HL-60 (cell line): ENCODE measurements at regions not wholly inside any gene's neighbourhood (a gene's known extent, or its start where the extent isn't known, plus 50 kb on each side); places are given as distances from the start of the nearest gene placed in this dataset.

Experiments used
- DNase-seq, 2 experiments: peaks; one replicate each; pipeline ENCODE4 v3.0.0-alpha.2; 2010 to 2020; ENCODE audit warnings: low read depth in 1 of 2, low spot score in 1 of 2
- H3K27ac ChIP-seq: fragments of 250-450 bp; sonication (Bioruptor Pico); replicated peaks from 2 replicates; pipeline ENCODE4 v1.5.1; 2020; ENCODE audit warnings: mild to moderate bottlenecking, moderate library complexity
- H3K27me3 ChIP-seq: fragments of 250-450 bp; sonication (Bioruptor Pico); 2 replicates; pipeline ENCODE4 v1.5.1; 2021; ENCODE audit warnings: mild to moderate bottlenecking, moderate library complexity; ENCODE audit not compliant: insufficient read depth, poor library complexity, severe bottlenecking
- H3K4me3 ChIP-seq: replicated peaks from 2 replicates; pipeline ENCODE4 v1.5.1; 2011; ENCODE audit warnings: mild to moderate bottlenecking, control low read depth, low read length; ENCODE audit not compliant: insufficient read depth
- GABPA ChIP-seq: IDR thresholded peaks from 2 replicates; pipeline ENCODE4 v1.6.1; 2012; ENCODE audit warnings: low read depth
- POLR2AphosphoS5 ChIP-seq: IDR thresholded peaks from 2 replicates; pipeline ENCODE4 v1.6.1; 2012; ENCODE audit warnings: low read depth
- SPI1 ChIP-seq: IDR thresholded peaks from 2 replicates; pipeline ENCODE4 v1.6.1; 2012; ENCODE audit warnings: low read depth, mild to moderate bottlenecking, borderline replicate concordance
- TF ChIP-seq, protein P1 (sequence below): IDR thresholded peaks from one replicate; pipeline ENCODE4 v1.5.1; 2011; ENCODE audit warnings: low read length, control low read depth, inconsistent platforms; ENCODE audit not compliant: insufficient read depth
- TF ChIP-seq, protein P2 (sequence below): IDR thresholded peaks from 2 replicates; pipeline ENCODE4 v1.6.1; 2012; ENCODE audit warnings: low read depth; ENCODE audit not compliant: insufficient replicate concordance

DNA sequence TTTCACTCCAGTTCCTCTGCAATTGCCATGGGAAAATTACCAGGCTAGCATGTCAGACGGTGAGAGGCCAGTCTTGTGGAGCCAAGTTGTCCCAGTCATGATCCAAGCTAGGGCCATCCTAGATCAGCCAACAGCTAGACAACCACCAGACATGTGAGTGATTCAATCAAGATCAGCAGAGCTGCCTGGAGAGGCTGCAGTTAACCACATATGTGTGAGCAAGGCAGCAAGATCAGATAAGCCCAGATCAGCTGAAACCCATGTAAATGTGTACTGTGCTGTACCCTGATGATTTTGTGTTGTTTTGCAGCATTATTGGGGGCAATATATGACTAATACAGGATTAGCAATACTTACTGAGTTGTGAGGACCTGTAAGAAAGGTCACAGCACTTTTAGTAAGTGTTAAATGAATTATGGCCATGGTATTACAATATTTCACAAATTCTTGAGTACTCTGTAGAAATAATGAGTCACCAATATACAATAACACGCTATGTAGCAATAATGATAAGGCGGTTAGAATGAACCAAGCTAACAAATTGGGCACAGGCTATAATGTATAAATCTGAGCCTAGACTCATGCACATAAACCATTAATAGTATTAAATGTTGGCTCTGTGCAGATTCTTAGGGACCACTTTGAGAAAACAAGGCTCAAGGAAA lies 91.4 kb downstream of the SUDS3 start:
- no peak for DNase-seq
- TF ChIP-seq, protein P1, sequence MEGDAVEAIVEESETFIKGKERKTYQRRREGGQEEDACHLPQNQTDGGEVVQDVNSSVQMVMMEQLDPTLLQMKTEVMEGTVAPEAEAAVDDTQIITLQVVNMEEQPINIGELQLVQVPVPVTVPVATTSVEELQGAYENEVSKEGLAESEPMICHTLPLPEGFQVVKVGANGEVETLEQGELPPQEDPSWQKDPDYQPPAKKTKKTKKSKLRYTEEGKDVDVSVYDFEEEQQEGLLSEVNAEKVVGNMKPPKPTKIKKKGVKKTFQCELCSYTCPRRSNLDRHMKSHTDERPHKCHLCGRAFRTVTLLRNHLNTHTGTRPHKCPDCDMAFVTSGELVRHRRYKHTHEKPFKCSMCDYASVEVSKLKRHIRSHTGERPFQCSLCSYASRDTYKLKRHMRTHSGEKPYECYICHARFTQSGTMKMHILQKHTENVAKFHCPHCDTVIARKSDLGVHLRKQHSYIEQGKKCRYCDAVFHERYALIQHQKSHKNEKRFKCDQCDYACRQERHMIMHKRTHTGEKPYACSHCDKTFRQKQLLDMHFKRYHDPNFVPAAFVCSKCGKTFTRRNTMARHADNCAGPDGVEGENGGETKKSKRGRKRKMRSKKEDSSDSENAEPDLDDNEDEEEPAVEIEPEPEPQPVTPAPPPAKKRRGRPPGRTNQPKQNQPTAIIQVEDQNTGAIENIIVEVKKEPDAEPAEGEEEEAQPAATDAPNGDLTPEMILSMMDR: no peak
- no peak for TF ChIP-seq POLR2AphosphoS5
- TF ChIP-seq GABPA: no peak
- TF ChIP-seq, protein P2, sequence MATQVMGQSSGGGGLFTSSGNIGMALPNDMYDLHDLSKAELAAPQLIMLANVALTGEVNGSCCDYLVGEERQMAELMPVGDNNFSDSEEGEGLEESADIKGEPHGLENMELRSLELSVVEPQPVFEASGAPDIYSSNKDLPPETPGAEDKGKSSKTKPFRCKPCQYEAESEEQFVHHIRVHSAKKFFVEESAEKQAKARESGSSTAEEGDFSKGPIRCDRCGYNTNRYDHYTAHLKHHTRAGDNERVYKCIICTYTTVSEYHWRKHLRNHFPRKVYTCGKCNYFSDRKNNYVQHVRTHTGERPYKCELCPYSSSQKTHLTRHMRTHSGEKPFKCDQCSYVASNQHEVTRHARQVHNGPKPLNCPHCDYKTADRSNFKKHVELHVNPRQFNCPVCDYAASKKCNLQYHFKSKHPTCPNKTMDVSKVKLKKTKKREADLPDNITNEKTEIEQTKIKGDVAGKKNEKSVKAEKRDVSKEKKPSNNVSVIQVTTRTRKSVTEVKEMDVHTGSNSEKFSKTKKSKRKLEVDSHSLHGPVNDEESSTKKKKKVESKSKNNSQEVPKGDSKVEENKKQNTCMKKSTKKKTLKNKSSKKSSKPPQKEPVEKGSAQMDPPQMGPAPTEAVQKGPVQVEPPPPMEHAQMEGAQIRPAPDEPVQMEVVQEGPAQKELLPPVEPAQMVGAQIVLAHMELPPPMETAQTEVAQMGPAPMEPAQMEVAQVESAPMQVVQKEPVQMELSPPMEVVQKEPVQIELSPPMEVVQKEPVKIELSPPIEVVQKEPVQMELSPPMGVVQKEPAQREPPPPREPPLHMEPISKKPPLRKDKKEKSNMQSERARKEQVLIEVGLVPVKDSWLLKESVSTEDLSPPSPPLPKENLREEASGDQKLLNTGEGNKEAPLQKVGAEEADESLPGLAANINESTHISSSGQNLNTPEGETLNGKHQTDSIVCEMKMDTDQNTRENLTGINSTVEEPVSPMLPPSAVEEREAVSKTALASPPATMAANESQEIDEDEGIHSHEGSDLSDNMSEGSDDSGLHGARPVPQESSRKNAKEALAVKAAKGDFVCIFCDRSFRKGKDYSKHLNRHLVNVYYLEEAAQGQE: no peak
- no peak for TF ChIP-seq SPI1
- no peaks in the 10 kb centered on the region for H3K27me3 ChIP-seq
- H3K27ac ChIP-seq: no peak overlapping the region
- H3K4me3 ChIP-seq: no peak overlapping the region

DNA sequence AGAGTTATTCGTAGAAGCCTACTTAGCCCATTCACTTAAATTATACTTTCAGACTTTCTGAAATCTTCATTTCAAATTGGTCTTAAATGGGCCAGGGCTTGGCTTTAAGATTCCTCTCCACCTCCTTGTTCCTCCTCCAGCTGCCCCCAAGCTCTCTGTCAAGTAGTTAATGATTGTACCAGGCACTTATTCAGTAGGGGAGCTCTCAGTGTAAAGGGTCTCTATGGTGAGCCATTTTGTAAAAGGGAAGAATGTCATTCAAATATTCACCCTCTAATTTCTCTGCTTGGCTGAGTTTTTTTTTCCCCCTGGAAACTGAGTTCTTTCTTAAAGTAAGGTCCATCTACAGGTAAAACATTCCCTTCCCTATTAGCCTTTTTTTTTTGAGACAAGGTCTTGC lies 96.6 kb downstream of the SUDS3 start:
- H3K27ac ChIP-seq: no peak overlapping the region
- TF ChIP-seq POLR2AphosphoS5 (no peak), SPI1 (no peak), GABPA (no peak)
- TF ChIP-seq, protein P1: no peak
- TF ChIP-seq, protein P2: no peak
- H3K27me3 ChIP-seq: no peaks in the 10 kb centered on the region
- H3K4me3 ChIP-seq: no peak overlapping the region
- no peak for DNase-seq

DNA sequence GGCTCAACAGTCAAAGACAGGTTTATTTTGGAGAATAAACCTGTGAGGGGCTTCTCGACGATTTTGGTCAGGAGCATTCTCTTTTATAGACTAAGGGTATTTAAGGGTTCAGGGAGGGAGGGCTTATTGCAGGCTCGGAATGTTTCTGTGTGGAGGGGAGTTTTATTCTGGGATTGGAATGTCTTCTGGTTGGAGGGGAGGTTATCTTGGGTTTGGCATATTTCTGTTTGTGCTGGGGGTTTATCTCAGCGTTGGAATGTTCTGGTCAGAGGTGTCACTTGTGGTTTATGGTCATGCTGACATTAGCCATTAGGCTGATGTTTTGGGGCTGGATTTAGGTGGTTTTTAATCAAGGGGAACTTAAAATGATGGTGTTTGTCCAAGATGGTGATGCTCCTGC lies 103.9 kb downstream of the SUDS3 start:
- no peak overlapping the region for H3K4me3 ChIP-seq
- H3K27ac ChIP-seq: no peak overlapping the region
- H3K27me3 ChIP-seq: no peaks in the 10 kb centered on the region
- no peak for TF ChIP-seq GABPA
- TF ChIP-seq, protein P2: no peak
- no peak for TF ChIP-seq POLR2AphosphoS5
- no peak for TF ChIP-seq SPI1
- TF ChIP-seq, protein P1: no peak
- DNase-seq: no peak
